Heart left ventricle (tissue), 16 donors: ENCODE measurements at regions not wholly inside any gene's neighbourhood (a gene's known extent, or its start where the extent isn't known, plus 50 kb on each side); places are given as distances from the start of the nearest gene placed in this dataset.
"Not testable (repeated sequence)": the region's sequence is repeated elsewhere in the genome, so short reads cannot be mapped to it uniquely, and the experiment has no call there.

Experiments
- ATAC-seq, 4 donors: fragments of 200-7000 bp; cut with Tn5 transposase; one replicate each; pipeline ENCODE4 v1.9.1; 2020 to 2022; ENCODE audit warnings: moderate library complexity in 4 of 4, mild to moderate bottlenecking in 3 of 4, moderate number of reproducible peaks in 1 of 4
- DNase-seq, 5 donors: peaks; one replicate each; pipeline ENCODE4 v3.0.0-alpha.2; 2020
- H3K27ac ChIP-seq, 12 donors: fragments of 200-600 bp; sonication (generic) in 4 of 12; one replicate each; pipeline versions ENCODE4 v1.5.0 to v1.8.0; 2016 to 2022; ENCODE audit warnings: mild to moderate bottlenecking in 2 of 12
- H3K27me3 ChIP-seq, 9 donors: fragments of 200-600 bp; sonication (generic) in 2 of 9; one replicate each; pipeline versions ENCODE4 v1.5.1 to v1.8.0; 2016 to 2022; ENCODE audit warnings: mild to moderate bottlenecking in 3 of 9
- H3K36me3 ChIP-seq, 9 donors: fragments of 200-600 bp; sonication (generic) in 2 of 9; one replicate each; pipeline versions ENCODE4 v1.5.0 to v1.8.0; 2018 to 2022; ENCODE audit warnings: mild to moderate bottlenecking in 2 of 9
- H3K4me1 ChIP-seq, 12 donors: fragments of 200-600 bp; sonication (generic) in 4 of 12; one replicate each; pipeline versions ENCODE4 v1.5.0 to v1.8.0; 2016 to 2022; ENCODE audit warnings: mild to moderate bottlenecking in 3 of 12
- H3K4me3 ChIP-seq, 12 donors: fragments of 200-600 bp; sonication (generic) in 4 of 12; one replicate each; pipeline versions ENCODE4 v1.5.0 to v1.8.0; 2017 to 2022; ENCODE audit warnings: mild to moderate bottlenecking in 9 of 12, moderate library complexity in 4 of 12
- H3K9me3 ChIP-seq, 12 donors: fragments of 200-600 bp; sonication (generic) in 4 of 12; one replicate each; pipeline versions ENCODE4 v1.5.0 to v1.8.0; 2016 to 2022; ENCODE audit warnings: mild to moderate bottlenecking in 1 of 12
- POLR2A ChIP-seq, 2 donors: fragments of 450-650 bp; IDR thresholded peaks; one replicate each; pipeline ENCODE4 v1.6.1; 2017; ENCODE audit warnings: antibody characterized with exemption in 2 of 2, mild to moderate bottlenecking in 2 of 2, moderate library complexity in 2 of 2
- WGBS, 4 donors: extraction: QIAGEN DNeasy Blood & Tissue Kit in 2 of 4; methylation state at CpG; one replicate each; pipeline versions ENCODE4 v1.1.5 to v1.1.7; 2013 to 2018; 5-methylcytosine and 5-hydroxymethylcytosine counted together
- intact Hi-C, 10 donors: fragments of 100-400 bp; cut with DNase I; formaldehyde crosslinking; loops; one replicate each; pipeline versions ENCODE4 v1.11.1 to v1.14.2; 2022
- TF ChIP-seq, protein P1 (sequence below), 12 donors: fragments of 200-600 bp; sonication (generic) in 4 of 12; IDR thresholded peaks; one replicate each; pipeline versions ENCODE4 v1.5.0 to v1.8.0; 2018 to 2022; ENCODE audit warnings: antibody characterized with exemption in 12 of 12, mild to moderate bottlenecking in 5 of 12
- donor health status: ischemic (EF 13 %, LVEDD 7.1; RV severe dilation, severe dysfunction).
- donor health status: healthy with polysubstance abuse.
- donor health status: DM: no; HTN: yes; CAD: no.
- donor health status: DM: no; HTN: no; CAD: no.
- donor health status: ischemic (EF 25% LVEDD 6.9; RV normal size, moderate dysfunction).
- donor health status: ischemic (EF 25% LVEDD 5.7; RV mildly dilated, moderate dysfunction).
- donor health status: healthy.
- donor health status: DM: yes; HTN: yes; CAD: no.
- donor health status: ischemic (EF 35%, LVEDD 5.7; RV mildly dilated, moderate dysfunction).
- donor health status: nonischemic (EF 11% LVEDD 7.7; RV severe dilation, severe dysfunction).
- donor health status: DM: yes; HTN: yes; CAD: no.
- donor health status: PGD.
- donor health status: ischemic (EF 29% LVEDD 5.4; RV normal size, mild dysfunction).
- donor health status: nonischemic (EF 23%, LVEDD 6.1; RV moderate dilation, normal function).

DNA sequence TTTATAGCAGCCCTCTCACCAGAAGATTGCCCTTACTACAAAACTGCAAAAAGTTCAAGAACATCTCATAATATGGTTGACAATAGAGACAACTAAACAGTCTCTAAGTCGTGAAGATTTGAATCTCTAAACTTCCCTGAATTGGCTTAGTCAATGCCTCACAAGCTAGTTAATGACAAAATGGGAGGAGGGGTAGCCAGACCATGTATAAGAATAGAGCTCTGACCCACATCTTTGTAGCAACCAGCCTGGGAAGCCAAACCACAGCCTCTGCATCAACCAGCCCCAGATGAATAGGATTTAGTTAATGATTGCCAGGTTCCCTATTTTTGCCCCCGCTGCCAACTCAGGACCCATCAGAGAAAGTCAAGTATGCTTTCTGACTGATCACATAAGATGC lies 1265.9 kb upstream of the PCDH10 start:
- ATAC-seq, H3K27ac ChIP-seq, H3K4me3 ChIP-seq, H3K36me3 ChIP-seq, intact Hi-C loops, H3K9me3 ChIP-seq, H3K27me3 ChIP-seq, DNase-seq, H3K4me1 ChIP-seq: not testable (repeated sequence)
- 66 to 100% (median 77%) methylated on average over 1 to 2 of the region's 2 CpGs for WGBS, 4 donors

DNA sequence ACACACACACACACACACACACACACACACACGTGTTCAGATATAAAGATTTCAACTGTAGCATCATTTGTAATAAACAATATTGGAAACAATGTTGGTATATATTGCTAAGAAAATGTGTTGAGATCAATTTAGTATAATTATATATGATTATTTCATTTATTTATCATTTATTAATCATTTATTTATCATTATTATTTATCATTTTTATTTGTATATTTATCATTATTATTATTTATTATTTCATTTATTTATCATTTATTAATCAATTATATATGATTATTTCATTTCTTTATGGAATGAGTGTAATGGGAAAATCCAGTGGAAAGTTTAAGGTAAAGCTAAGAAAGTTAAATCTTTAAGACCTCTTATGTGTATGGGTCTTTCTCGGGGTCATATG lies 1223.4 kb upstream of the PCDH10 start:
- ATAC-seq, H3K36me3 ChIP-seq, H3K27ac ChIP-seq, DNase-seq, H3K9me3 ChIP-seq, intact Hi-C loops, H3K4me3 ChIP-seq, H3K27me3 ChIP-seq, H3K4me1 ChIP-seq: not testable (repeated sequence)
- WGBS, 4 donors, result 77 to 80% (median 78%) methylated on average over 2 of the region's 2 CpGs

- H3K4me3 ChIP-seq, H3K36me3 ChIP-seq, H3K9me3 ChIP-seq, DNase-seq, H3K4me1 ChIP-seq, H3K27me3 ChIP-seq, H3K27ac ChIP-seq, intact Hi-C loops, ATAC-seq: not testable (repeated sequence)
Observed at GRCh38 chr4:131967646-131968045, 1181.4 kb upstream of the PCDH10 start.

GRCh38 chr4:131974730-131975129 lies 1174.4 kb upstream of the PCDH10 start:
- no peak overlapping the region for H3K27ac ChIP-seq
- DNase-seq (no peak), ATAC-seq (no peak)
- no peaks in the 10 kb centered on the region for H3K27me3 ChIP-seq
- peaks cover 0 to 17% (median 7%) of the 10 kb centered on the region in 12 donors for H3K9me3 ChIP-seq
- WGBS, 4 donors, result 74 to 78% (median 76%) methylated on average over 4 of the region's 4 CpGs
- intact Hi-C loops, result no loop called here
- no peaks in the 10 kb centered on the region for H3K4me1 ChIP-seq
- peak overlapping the region in 3 of 12 donors; percentile 35 to 51 (median 43) for H3K4me3 ChIP-seq
- TF ChIP-seq, protein P1, sequence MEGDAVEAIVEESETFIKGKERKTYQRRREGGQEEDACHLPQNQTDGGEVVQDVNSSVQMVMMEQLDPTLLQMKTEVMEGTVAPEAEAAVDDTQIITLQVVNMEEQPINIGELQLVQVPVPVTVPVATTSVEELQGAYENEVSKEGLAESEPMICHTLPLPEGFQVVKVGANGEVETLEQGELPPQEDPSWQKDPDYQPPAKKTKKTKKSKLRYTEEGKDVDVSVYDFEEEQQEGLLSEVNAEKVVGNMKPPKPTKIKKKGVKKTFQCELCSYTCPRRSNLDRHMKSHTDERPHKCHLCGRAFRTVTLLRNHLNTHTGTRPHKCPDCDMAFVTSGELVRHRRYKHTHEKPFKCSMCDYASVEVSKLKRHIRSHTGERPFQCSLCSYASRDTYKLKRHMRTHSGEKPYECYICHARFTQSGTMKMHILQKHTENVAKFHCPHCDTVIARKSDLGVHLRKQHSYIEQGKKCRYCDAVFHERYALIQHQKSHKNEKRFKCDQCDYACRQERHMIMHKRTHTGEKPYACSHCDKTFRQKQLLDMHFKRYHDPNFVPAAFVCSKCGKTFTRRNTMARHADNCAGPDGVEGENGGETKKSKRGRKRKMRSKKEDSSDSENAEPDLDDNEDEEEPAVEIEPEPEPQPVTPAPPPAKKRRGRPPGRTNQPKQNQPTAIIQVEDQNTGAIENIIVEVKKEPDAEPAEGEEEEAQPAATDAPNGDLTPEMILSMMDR (IDR thresholded peaks at IDR 0.05), result no peak
- TF ChIP-seq POLR2A (IDR thresholded peaks at IDR 0.05), result no peak
- no peaks in the 10 kb centered on the region for H3K36me3 ChIP-seq

DNA sequence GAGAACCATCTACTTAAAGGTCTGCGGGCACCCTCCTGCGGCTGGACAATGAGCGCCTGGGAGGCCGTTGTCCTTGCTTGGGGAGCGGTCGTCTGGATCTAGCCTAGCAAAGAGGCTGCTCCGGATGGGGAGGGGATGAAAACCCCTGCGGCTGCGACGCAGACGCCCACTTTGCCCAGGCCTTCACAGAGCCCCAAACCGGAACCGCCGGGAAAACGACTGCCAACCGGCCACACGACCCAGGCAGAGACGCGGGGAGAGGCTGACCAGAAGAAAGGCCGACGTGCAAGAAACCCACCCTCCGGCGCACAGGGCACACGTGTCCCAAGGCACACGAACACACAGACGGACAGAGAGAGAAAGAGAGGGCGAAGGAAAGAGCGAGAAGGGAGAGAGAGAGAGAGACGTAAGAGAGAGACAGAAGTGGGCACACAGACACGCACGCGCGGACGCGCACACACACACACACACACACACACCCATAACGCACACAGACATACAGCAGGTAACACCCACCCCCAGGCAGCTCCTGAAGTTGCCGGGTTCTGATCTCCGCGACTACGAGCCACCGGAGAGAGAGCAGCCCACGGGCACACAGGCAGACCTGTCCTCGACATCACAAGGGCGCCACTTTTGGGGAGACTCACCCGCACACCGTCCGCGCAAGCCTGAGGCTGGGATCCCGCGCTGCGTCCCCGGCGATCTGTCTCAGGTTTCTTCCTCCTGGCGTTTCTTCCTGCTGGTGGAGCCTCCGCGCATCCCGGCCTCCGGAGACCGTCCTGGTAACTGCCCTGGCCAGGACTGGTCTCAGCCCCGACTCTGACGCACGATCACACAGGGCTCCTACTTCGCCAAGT lies 1173.6 kb upstream of the PCDH10 start:
- H3K9me3 ChIP-seq, result peaks cover 0 to 19% (median 10%) of the 10 kb centered on the region in 12 donors
- 65 to 82% (median 79%) methylated on average over 55 to 63 of the region's 63 CpGs for WGBS, 4 donors
- H3K36me3 ChIP-seq, ATAC-seq, H3K27me3 ChIP-seq, H3K27ac ChIP-seq, H3K4me1 ChIP-seq, intact Hi-C loops: not testable (repeated sequence)
- DNase-seq, result peak in 1 of 5 donors; percentile 5
- H3K4me3 ChIP-seq, result peak overlapping the region in 6 of 12 donors; percentile 10 to 51 (median 34)

DNA sequence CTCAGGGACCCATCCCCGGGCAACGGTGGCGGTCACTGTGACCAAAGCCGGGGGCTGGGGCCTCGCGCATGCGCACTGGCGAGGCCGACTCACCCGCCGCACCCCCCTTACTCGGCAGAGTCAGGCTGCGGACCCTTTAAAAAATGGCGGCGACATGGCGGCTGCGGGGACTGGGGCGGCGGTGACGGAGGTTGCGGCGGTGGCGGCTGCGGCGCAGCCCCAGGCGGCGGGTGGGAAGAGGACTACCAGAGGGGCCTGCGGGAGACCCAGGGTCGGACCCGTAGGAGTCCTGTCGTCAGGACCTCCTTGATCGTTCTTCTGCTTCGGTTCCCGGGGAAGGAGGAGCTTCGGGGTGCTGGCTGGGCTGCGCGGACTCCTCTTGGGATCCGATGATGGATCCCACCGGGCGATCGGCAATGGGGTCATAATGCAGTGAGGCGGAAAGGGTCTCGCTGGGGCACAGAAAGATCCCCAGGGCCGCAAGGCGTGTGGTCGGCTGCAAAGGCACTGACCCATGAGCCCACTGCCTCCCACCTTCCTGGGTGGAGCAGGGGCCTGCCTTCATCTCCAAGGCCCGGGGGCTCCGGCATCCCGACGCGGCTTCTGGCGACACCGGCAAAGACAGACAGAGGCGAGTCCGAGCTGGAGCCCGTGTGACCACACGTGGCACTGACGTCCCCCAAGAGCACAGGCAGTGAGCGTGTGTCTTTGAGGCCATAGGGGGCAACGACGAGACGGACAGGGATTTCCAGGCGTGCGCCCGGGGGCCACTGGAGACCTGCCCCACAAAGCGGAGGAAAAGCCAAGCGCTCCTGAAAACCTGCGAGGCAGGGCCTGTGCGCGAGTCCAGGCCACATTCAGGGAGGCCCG lies 1172.7 kb upstream of the PCDH10 start:
- H3K4me3 ChIP-seq, result peak overlapping the region in 6 of 12 donors; percentile 10 to 51 (median 34)

More for the DNA sequence above, 1172.7 kb upstream of the PCDH10 start:
- 89 to 97% (median 92%) methylated on average over 47 to 71 of the region's 71 CpGs for WGBS, 4 donors
- ATAC-seq, H3K4me1 ChIP-seq, intact Hi-C loops, H3K36me3 ChIP-seq, H3K27me3 ChIP-seq: not testable (repeated sequence)
- H3K27ac ChIP-seq, result peak overlapping the region in 1 of 12 donors; percentile 9
- DNase-seq, result peak in 1 of 5 donors; percentile 8
- H3K9me3 ChIP-seq, result peaks cover 0 to 26% (median 10%) of the 10 kb centered on the region in 12 donors
